Caco-2 (cell line): ENCODE measurements at regions not wholly inside any gene's neighbourhood (a gene's known extent, or its start where the extent isn't known, plus 50 kb on each side); places are given as distances from the start of the nearest gene placed in this dataset.

Experiments
- BruUV-seq: library from RNA; stranded (reverse); fragments of 400-500 nt; replicated peaks from 2 replicates; lab custom pipeline; 2021; lab: Mats Ljungman, UMichigan
- CTCF ChIA-PET: fragments of 300-600 bp; sonication (Branson Sonifier 250); formaldehyde crosslinking; loops from one replicate; lab custom pipeline; 2022; ENCODE audit warnings: antibody characterized with exemption; lab: Charles Lee
- POLR2A ChIA-PET: fragments of 300-600 bp; sonication (Branson Sonifier 250); formaldehyde crosslinking; loops from one replicate; lab custom pipeline; 2022; ENCODE audit warnings: antibody characterized with exemption; lab: Charles Lee
- DNase-seq, 2 experiments: peaks; one replicate each; pipeline versions ENCODE4 v3.0.0 to v3.0.0-alpha.2; 2020 to 2022
- H3K27me3 ChIP-seq: replicated peaks from 2 replicates; pipeline ENCODE4 v1.6.0; 2011; ENCODE audit warnings: low read length; ENCODE audit not compliant: control insufficient read depth, insufficient read depth
- H3K36me3 ChIP-seq: 2 replicates; pipeline ENCODE4 v1.5.1; 2011; ENCODE audit warnings: low read length; ENCODE audit not compliant: control insufficient read depth, insufficient read depth
- H3K4me1 ChIP-seq: fragments of 250-450 bp; sonication (Bioruptor Pico); 2 replicates; pipeline ENCODE4 v1.5.1; 2020; ENCODE audit warnings: mild to moderate bottlenecking
- H3K4me3 ChIP-seq: 2 replicates; pipeline ENCODE4 v1.5.1; 2011; ENCODE audit warnings: low read depth, mild to moderate bottlenecking, control low read depth, low read length
- H3K9me3 ChIP-seq: fragments of 250-450 bp; sonication (Bioruptor Pico); 2 replicates; pipeline ENCODE4 v1.5.1; 2020; ENCODE audit warnings: mild to moderate bottlenecking, moderate library complexity
- H3K27ac Mint-ChIP-seq: one replicate; pipeline ENCODE4 v1.8.0; 2022; ENCODE audit warnings: mixed read lengths; ENCODE audit not compliant: unreplicated experiment
- H3K27me3 Mint-ChIP-seq: one replicate; pipeline ENCODE4 v1.8.0; 2022; ENCODE audit warnings: mixed read lengths; ENCODE audit not compliant: insufficient read depth, unreplicated experiment
- H3K36me3 Mint-ChIP-seq: one replicate; pipeline ENCODE4 v1.8.0; 2022; ENCODE audit warnings: mild to moderate bottlenecking, mixed read lengths; ENCODE audit not compliant: insufficient read depth, unreplicated experiment
- H3K4me1 Mint-ChIP-seq: one replicate; pipeline ENCODE4 v1.8.0; 2022; ENCODE audit warnings: low read depth, mixed read lengths; ENCODE audit not compliant: unreplicated experiment
- H3K4me3 Mint-ChIP-seq: one replicate; pipeline ENCODE4 v1.8.0; 2022; ENCODE audit warnings: mild to moderate bottlenecking, moderate library complexity, mixed read lengths; ENCODE audit not compliant: unreplicated experiment
- H3K9me3 Mint-ChIP-seq: one replicate; pipeline ENCODE4 v1.8.0; 2022; ENCODE audit warnings: mixed read lengths; ENCODE audit not compliant: unreplicated experiment
- CTCF ChIP-seq, 2 experiments: fragments of 200-600 bp in 1 of 2; IDR thresholded peaks; 1 replicate in 1 of 2; 2 replicates in 1 of 2; pipeline versions ENCODE4 v1.5.1 to v1.8.0; 2011 to 2022; ENCODE audit warnings: antibody characterized with exemption in 1 of 2, control low read depth in 1 of 2, inconsistent platforms in 1 of 2, low read depth in 1 of 2, low read length in 1 of 2, mild to moderate bottlenecking in 1 of 2, moderate library complexity in 1 of 2; ENCODE audit not compliant: insufficient read depth in 1 of 2, severe bottlenecking in 1 of 2, unreplicated experiment in 1 of 2
- intact Hi-C: fragments of 100-400 bp; cut with micrococcal nuclease; formaldehyde crosslinking; loops from one replicate; pipeline ENCODE4 v1.10.0; 2022; ENCODE audit not compliant: unreplicated experiment

GRCh38 chr6:74199215-74199915, 503.4 kb downstream of the CD109 start:
- no peaks in the 10 kb centered on the region for H3K36me3 ChIP-seq
- no peaks in the 10 kb centered on the region for H3K27me3 Mint-ChIP-seq
- no peak overlapping the region for H3K27ac Mint-ChIP-seq
- H3K36me3 Mint-ChIP-seq, result peaks cover 13% of the 10 kb centered on the region
- H3K4me3 ChIP-seq, result no peak overlapping the region
- ChIA-PET POLR2A (no interaction called here), CTCF (no interaction called here)
- H3K4me1 ChIP-seq, result peaks cover 24% of the 10 kb centered on the region
- no peak overlapping the region for H3K4me3 Mint-ChIP-seq
- H3K9me3 ChIP-seq, result 0 out of 2 replicates have a peak, but pooled peaks cover 7% of the 10 kb centered on the region
- H3K27me3 ChIP-seq, result no peaks in the 10 kb centered on the region
- no peak for DNase-seq
- BruUV-seq, result no TSS peak
- intact Hi-C loops, result no loop called here
- peaks cover 45% of the 10 kb centered on the region for H3K9me3 Mint-ChIP-seq
- TF ChIP-seq CTCF (IDR thresholded peaks at IDR 0.05; ENCODE audit: insufficient read depth in 1 of 2, low read depth in 1 of 2, low read length in 1 of 2, severe bottlenecking in 1 of 2, unreplicated experiment in 1 of 2), result no peak
- H3K4me1 Mint-ChIP-seq, result peaks cover 20% of the 10 kb centered on the region

GRCh38 chr6:74197310-74197709, 501.3 kb downstream of the CD109 start:
- Histone ChIP-seq H3K36me3 (no peaks in the 10 kb centered on the region), H3K4me3 (no peak overlapping the region), H3K9me3 (0 out of 2 replicates have a peak, but pooled peaks cover 7% of the 10 kb centered on the region), H3K27me3 (no peaks in the 10 kb centered on the region), H3K4me1 (peaks cover 24% of the 10 kb centered on the region)
- POLR2A ChIA-PET, result no interaction called here
- peaks cover 34% of the 10 kb centered on the region for H3K9me3 Mint-ChIP-seq
- H3K4me1 Mint-ChIP-seq, result peaks cover 20% of the 10 kb centered on the region
- H3K27ac Mint-ChIP-seq, result peak overlapping the region; percentile 77
- BruUV-seq, result no TSS peak
- H3K36me3 Mint-ChIP-seq, result peaks cover 8% of the 10 kb centered on the region
- no peak for DNase-seq
- no peak for TF ChIP-seq CTCF (IDR thresholded peaks at IDR 0.05; ENCODE audit: insufficient read depth in 1 of 2, low read depth in 1 of 2, low read length in 1 of 2, severe bottlenecking in 1 of 2, unreplicated experiment in 1 of 2)
- H3K27me3 Mint-ChIP-seq, result no peaks in the 10 kb centered on the region
- CTCF ChIA-PET, result no interaction called here
- intact Hi-C loops, result loop anchor here (2.0 kb wide), 3 partner anchors 25 to 59 kb away; no protein-coding TSS in a partner anchor
- no peak overlapping the region for H3K4me3 Mint-ChIP-seq

GRCh38 chr6:74187811-74188210, 491.8 kb downstream of the CD109 start:
- H3K4me1 ChIP-seq, result no peaks in the 10 kb centered on the region
- no peaks in the 10 kb centered on the region for H3K4me1 Mint-ChIP-seq
- no peak for TF ChIP-seq CTCF (IDR thresholded peaks at IDR 0.05; ENCODE audit: insufficient read depth in 1 of 2, low read depth in 1 of 2, low read length in 1 of 2, severe bottlenecking in 1 of 2, unreplicated experiment in 1 of 2)
- no peaks in the 10 kb centered on the region for H3K36me3 ChIP-seq
- no peak overlapping the region for H3K4me3 Mint-ChIP-seq
- ChIA-PET CTCF (no interaction called here), POLR2A (no interaction called here)
- no peak overlapping the region for H3K27ac Mint-ChIP-seq
- intact Hi-C loops, result no loop called here
- H3K9me3 ChIP-seq, result no peaks in the 10 kb centered on the region
- no peaks in the 10 kb centered on the region for H3K27me3 Mint-ChIP-seq
- BruUV-seq, result no TSS peak
- H3K27me3 ChIP-seq, result no peaks in the 10 kb centered on the region
- no peaks in the 10 kb centered on the region for H3K36me3 Mint-ChIP-seq
- H3K4me3 ChIP-seq, result no peak overlapping the region
- peaks cover 24% of the 10 kb centered on the region for H3K9me3 Mint-ChIP-seq
- DNase-seq, result no peak
